Mucosa of gallbladder (tissue), 1 donor: ENCODE measurements at regions not wholly inside any gene's neighbourhood (a gene's known extent, or its start where the extent isn't known, plus 50 kb on each side); places are given as distances from the start of the nearest gene placed in this dataset.
A peak's percentile ranks its signal among the peaks of the same experiment; 100 is the strongest.

ENCODE experiments used
- DNase-seq: peaks from one replicate; pipeline ENCODE4 v3.0.0-alpha.2; 2020; ENCODE audit warnings: low spot score
- donor health status: DM: no; HTN: no; CAD: no.

- no peak for DNase-seq
These were observed 117.0 kb downstream of the GAS1 start for GRCh38 chr9:86830356-86830755.

DNA sequence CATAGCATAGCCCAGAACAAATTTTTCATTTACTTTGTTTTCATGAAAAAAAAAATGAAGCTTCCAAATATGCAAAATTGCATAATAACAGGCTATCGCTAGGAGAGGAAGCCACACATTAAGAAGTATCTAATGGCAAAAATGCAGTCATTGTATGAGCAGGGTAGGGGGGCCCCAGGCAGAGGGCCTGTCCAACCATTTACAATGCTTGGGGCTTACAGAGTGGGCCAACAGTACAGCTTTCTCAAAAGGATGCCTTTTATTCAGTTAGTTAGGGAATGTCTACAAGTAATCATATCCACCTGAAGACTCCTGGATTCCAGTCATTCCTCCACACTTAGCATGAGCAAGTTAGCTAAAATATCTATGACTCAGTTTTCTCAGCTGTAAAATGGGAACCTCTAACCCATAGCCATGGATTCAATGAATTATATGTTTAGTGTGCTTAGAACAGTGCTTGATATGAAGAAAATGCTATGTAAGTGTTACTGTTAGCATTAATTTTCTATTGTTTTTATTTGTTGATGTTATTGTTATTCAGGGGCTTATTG lies 117.7 kb downstream of the GAS1 start:
- no peak for DNase-seq

- DNase-seq, result no peak
These were observed 118.7 kb downstream of the GAS1 start for GRCh38 chr9:86828631-86829030.

- DNase-seq, result peak; percentile 11
These were observed 119.4 kb downstream of the GAS1 start for GRCh38 chr9:86827893-86828292.

DNA sequence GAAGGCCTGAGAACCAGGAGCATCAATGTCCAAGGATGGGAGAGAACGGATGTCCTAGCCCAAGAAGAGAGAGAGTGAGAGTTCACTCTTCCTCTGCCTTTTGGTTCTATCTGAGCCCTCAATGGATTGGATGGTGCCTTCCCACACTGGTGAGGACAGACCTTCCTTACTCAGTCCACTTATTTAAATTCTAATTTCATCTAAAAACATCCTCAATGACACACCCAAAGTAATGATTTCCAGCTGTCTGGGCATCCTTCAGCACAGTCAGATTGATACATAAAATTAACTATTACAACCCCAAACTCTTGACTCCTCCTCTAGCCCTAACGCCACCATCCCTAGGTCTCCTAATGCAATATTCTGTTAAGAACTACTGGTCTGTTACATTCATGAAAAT lies 122.0 kb downstream of the GAS1 start:
- no peak for DNase-seq

DNA sequence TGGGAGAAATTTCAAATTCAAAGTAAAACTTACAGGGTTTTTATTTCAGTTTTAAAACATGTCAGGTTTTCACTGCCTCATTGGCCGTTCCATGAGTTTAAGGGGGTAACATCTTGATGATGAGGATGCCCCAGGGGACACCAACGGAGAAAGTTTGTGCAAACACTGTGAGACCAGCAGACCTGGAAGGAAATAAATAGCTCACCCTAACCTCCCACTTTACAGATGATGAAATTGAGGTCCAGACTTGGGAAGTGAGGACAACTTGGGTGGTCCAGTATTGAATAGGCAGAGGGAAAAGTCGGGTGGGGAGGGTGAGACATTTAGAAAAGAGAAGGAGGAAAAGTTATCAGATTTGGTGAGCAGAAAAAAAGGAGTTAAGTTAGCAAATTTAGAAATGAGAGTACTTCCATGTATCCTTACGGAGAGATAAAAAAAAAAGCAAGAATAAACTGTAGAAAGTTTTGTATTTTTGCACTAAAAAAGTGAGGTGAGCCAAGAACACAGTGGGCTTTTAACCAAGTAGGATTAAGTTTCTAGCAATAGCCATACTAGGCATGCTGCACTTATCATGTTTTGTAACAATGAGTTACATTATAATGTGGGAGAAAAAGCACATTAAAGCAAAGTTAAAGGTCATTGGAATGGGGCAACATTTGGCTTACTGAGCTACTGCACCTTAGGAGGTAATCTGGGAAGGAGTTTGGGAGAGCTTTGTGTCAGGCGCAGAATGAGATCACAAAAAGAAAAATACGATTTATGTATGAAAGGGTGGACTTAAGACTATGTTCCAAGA lies 125.1 kb downstream of the GAS1 start:
- DNase-seq, result no peak

DNA sequence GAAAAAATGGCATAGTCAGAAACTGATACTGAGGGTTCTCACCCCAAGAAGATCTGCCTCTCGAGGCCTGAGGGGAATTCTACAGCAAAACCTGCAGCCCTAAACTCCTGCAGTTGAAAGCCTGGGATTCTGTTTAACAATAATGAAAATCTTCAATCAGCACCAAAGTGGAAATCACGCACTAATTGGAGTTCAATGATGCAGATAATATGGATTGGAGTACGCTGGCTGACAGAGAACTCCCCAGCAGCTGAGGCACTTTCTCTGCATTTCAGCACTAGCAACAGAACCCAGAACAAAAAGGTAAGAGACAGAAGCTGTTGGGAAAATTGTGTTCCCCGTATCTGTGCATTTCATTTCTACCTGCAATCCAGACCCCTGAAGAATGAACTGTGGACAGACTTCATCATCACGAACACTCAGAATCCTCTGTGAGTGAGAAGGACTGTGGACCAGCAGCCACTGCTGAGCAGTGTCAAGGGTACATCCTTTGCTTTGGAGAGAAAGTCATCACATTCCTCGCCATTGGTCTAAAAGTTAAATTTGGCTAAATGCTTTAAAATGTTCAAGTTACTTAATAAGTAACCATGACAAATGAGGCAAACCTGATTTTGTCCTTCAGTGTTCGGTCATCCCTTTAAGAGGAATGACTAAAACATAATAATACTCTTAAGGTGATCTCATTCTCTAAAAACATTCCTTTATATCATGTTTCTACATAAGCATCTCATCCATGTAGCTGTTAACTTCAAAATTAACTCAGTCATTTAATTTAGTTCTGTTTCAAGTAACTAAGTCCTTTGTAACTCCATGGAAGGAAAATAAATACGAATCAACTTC lies 126.1 kb downstream of the GAS1 start:
- DNase-seq, result no peak

GRCh38 chr9:86819552-86819951 lies 127.8 kb downstream of the GAS1 start:
- no peak for DNase-seq

DNA sequence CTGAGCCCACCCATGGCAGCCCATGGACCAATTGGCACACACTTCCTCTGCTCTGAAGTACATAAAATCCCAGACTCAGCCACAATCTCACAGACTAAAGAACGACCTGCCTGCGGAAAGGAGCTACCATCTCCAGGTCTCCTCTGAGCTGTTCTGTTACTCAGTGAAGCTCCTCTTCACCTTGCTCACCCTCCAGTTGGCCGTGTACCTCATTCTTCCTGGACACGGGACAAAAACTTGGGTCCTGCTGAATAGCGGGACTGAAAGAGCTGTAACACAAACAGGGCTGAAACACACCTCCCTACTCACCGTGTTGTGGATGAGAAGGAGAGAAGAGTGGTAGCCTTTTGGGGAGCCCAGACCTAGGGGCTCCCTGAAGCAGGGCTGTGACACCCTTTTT lies 128.7 kb downstream of the GAS1 start:
- no peak for DNase-seq

DNA sequence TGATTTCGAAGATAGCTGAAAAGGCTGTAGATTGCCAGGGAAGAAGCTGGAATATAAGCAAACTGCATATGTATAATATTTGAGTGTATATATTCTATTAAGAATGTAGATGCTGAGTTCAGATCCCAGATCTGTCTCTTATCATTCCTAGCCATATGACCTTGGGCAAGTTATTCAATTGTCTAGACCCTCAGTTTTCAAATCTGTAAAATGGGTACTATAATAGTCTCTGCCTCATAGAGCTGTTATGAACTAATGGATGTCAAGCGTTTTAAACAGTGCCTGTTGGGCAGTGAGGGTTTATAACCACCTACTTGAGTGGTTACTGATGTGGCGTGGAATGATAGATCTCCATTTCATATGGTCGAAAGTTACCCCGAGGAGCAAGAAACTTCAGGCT lies 130.4 kb downstream of the GAS1 start:
- DNase-seq, result no peak

- no peak for DNase-seq
These were observed 130.9 kb downstream of the GAS1 start for GRCh38 chr9:86816366-86816765.

- no peak for DNase-seq
These were observed 134.7 kb downstream of the GAS1 start for GRCh38 chr9:86812616-86813015.

- no peak for DNase-seq
These were observed 137.4 kb downstream of the GAS1 start for GRCh38 chr9:86809759-86810367.

DNA sequence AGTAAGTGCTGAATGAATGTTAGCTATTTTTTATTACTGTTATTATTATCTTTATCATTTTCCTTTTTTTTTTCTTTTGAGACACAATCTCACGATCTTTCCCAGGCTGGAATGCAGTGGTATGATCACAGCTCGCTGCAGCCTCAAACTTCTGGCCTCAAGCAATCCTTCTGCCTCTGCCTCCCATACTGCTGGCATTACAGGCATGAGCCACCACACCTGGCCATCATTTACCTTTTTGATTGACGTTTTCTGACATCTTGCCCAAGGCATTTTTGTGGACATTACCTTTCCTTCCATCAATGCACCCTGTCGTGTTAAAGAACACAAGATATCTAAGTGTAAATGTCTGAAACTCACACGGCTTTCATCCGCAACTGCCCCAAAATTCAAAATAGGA lies 138.2 kb downstream of the GAS1 start:
- no peak for DNase-seq

- DNase-seq, result peak; percentile 13
These were observed 139.8 kb downstream of the GAS1 start for GRCh38 chr9:86807367-86807976.

GRCh38 chr9:86804011-86804410 lies 143.3 kb downstream of the GAS1 start:
- DNase-seq, result no peak

DNA sequence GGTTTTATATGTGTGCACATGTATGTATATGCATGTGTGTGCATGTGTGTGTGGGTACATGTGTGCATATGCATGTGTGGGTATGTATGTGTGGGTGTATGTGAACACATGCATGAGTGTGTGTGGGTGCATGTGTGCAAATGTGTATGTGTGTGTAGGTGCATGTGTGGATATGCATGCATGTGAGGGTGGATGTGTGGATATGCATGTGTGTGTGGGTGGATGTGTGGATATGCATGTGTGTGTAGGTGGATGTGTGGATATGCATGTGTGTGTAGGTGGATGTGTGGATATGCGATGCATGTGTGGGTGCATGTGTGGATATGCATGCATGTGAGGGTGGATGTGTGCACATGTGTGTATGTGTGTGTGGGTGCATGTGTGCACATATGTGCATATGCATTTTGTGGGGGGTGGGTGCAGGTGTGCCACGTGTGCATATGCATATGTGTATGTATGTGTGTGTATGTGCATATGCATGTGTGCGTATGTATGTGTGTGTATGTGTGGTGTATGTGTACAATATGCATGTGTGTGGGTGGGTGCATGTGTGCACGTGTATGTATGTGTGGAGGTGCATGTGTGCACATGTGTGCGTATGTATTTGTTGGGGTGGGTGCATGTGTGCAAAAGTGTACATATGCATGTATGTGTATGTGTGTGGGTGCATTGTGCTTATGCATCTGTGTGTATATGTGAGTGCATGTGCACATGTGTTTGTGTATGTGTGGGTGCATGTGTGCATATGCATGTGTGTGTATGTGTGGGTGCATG lies 144.2 kb downstream of the GAS1 start:
- no peak for DNase-seq

DNA sequence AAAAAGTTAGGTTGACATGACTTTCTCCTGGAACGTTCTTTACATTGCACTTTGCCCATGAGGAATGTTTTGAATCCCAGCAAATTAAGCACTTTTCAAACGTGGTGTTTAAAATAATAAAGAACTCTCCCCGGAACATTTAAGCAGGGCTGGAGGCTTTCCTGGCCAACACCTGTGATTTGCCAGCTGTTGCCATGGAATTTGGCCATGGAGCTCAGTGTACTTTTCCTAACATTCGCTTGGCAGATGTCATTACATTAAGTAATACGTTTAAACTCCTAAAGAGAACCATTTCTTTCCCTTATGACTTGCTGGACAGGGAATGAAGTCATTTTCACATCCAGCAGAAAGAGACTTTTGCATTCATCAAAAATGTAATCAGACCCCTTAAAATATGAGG lies 146.1 kb downstream of the GAS1 start:
- DNase-seq, result no peak

GRCh38 chr9:86800681-86801080 lies 146.6 kb downstream of the GAS1 start:
- no peak for DNase-seq

GRCh38 chr9:86798966-86799365 lies 148.3 kb downstream of the GAS1 start:
- no peak for DNase-seq

DNA sequence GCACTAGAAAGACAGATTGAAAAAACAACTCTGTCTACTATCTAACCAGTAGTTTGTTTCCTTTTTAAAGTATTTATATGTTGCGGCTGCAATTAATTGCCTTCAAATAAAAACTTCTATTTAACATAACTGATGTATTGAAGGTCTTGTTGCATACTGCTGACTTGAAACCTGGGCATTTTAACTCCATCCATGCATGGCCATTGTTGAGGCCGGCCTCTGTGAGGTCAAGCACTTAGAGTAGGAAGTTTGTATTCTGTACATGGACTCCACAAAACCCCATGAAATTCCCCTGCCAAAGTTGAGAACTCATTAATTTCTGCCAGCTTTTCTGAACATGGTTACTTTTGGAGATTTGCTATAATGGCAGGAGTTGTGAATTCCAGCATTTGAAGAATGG lies 150.6 kb downstream of the GAS1 start:
- DNase-seq, result no peak
